DND-41 (cell line): ENCODE measurements at regions not wholly inside any gene's neighbourhood (a gene's known extent, or its start where the extent isn't known, plus 50 kb on each side); places are given as distances from the start of the nearest gene placed in this dataset.

ENCODE experiments used
- EZH2 ChIP-seq: IDR thresholded peaks from 3 replicates; pipeline ENCODE4 v1.6.1; 2012; ENCODE audit warnings: borderline replicate concordance, low read depth, mild to moderate bottlenecking, moderate library complexity, low read length, inconsistent platforms; ENCODE audit not compliant: severe bottlenecking
- TF ChIP-seq, protein P1 (sequence below): IDR thresholded peaks from 2 replicates; pipeline ENCODE4 v1.5.1; 2012; ENCODE audit warnings: borderline replicate concordance, low read length, moderate library complexity, mild to moderate bottlenecking; ENCODE audit not compliant: poor library complexity, severe bottlenecking; ENCODE audit errors: extremely low read depth

DNA sequence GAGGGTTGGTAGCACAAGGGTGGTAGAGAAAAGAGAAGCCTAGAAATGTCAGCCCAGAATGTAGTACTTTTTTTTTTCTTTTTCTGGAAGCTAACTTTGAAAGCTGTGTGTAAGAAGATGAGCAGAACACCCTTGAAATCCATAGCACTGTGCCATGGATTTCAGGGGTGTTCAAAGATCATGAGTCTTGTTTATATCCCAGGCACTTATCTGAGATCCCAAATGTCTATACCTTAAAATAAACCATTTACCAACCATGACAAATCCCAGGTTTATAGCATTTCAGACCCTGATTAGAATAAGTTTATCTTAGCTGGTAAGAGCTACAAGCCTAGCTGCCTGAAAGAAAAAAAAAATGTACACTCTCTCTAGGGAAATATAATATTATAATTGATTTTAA lies 389.9 kb upstream of the ANXA10 start:
- TF ChIP-seq EZH2: no peak
- TF ChIP-seq, protein P1, sequence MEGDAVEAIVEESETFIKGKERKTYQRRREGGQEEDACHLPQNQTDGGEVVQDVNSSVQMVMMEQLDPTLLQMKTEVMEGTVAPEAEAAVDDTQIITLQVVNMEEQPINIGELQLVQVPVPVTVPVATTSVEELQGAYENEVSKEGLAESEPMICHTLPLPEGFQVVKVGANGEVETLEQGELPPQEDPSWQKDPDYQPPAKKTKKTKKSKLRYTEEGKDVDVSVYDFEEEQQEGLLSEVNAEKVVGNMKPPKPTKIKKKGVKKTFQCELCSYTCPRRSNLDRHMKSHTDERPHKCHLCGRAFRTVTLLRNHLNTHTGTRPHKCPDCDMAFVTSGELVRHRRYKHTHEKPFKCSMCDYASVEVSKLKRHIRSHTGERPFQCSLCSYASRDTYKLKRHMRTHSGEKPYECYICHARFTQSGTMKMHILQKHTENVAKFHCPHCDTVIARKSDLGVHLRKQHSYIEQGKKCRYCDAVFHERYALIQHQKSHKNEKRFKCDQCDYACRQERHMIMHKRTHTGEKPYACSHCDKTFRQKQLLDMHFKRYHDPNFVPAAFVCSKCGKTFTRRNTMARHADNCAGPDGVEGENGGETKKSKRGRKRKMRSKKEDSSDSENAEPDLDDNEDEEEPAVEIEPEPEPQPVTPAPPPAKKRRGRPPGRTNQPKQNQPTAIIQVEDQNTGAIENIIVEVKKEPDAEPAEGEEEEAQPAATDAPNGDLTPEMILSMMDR: no peak
